Ectodermal cell (in vitro differentiated cells): ENCODE measurements at regions not wholly inside any gene's neighbourhood (a gene's known extent, or its start where the extent isn't known, plus 50 kb on each side); places are given as distances from the start of the nearest gene placed in this dataset.
A peak's percentile ranks its signal among the peaks of the same experiment; 100 is the strongest.

Source experiments
- H3K27ac ChIP-seq: 2 replicates; pipeline ENCODE4 v1.7.0; 2013; ENCODE audit warnings: mild to moderate bottlenecking, low read depth, low read length; ENCODE audit not compliant: insufficient read depth, poor library complexity, severe bottlenecking
- H3K27me3 ChIP-seq: 2 replicates; pipeline ENCODE4 v1.7.0; 2013; ENCODE audit warnings: mild to moderate bottlenecking, low read length; ENCODE audit not compliant: insufficient read depth, control insufficient read depth, poor library complexity, severe bottlenecking
- H3K36me3 ChIP-seq: one replicate; pipeline ENCODE4 v1.7.0; 2013; ENCODE audit warnings: low read length; ENCODE audit not compliant: control insufficient read depth, insufficient read depth
- H3K4me1 ChIP-seq: one replicate; pipeline ENCODE4 v1.7.0; 2013; ENCODE audit warnings: low read length; ENCODE audit not compliant: control insufficient read depth, insufficient read depth
- H3K4me3 ChIP-seq: 2 replicates; pipeline ENCODE4 v1.7.0; 2013; ENCODE audit warnings: low read depth, low read length, control low read depth; ENCODE audit not compliant: insufficient read depth
- H3K9me3 ChIP-seq: 2 replicates; pipeline ENCODE4 v1.7.0; 2013; ENCODE audit warnings: mild to moderate bottlenecking, low read length, moderate library complexity; ENCODE audit not compliant: control insufficient read depth
- WGBS, 2 experiments: methylation state at CpG; one replicate each; pipeline ENCODE4 v1.1.7; 2013; ENCODE audit warnings: missing lambda C conversion rate in 2 of 2; 5-methylcytosine and 5-hydroxymethylcytosine counted together

GRCh38 chr2:64196963-64197362, 52.7 kb upstream of the PELI1 start:
- WGBS, 2 experiments = 77 to 81% methylated on average over 5 of the region's 5 CpGs
- no peaks in the 10 kb centered on the region for H3K4me1 ChIP-seq
- H3K36me3 ChIP-seq = no peaks in the 10 kb centered on the region
- no peak overlapping the region for H3K4me3 ChIP-seq
- H3K9me3 ChIP-seq = no peaks in the 10 kb centered on the region
- no peaks in the 10 kb centered on the region for H3K27me3 ChIP-seq
- H3K27ac ChIP-seq = no peak overlapping the region

GRCh38 chr2:64201151-64201550, 56.9 kb upstream of the PELI1 start:
- Histone ChIP-seq H3K27ac (no peak overlapping the region), H3K36me3 (no peaks in the 10 kb centered on the region), H3K4me1 (peaks cover 11% of the 10 kb centered on the region), H3K27me3 (no peaks in the 10 kb centered on the region), H3K9me3 (no peaks in the 10 kb centered on the region), H3K4me3 (no peak overlapping the region)
- 93 to 98% methylated on average over 1 of the region's 1 CpG for WGBS, 2 experiments

- H3K36me3 ChIP-seq = no peaks in the 10 kb centered on the region
- H3K4me1 ChIP-seq = peaks cover 11% of the 10 kb centered on the region
- WGBS, 2 experiments = 96 to 98% methylated on average over 3 to 4 of the region's 4 CpGs
- no peaks in the 10 kb centered on the region for H3K27me3 ChIP-seq
- no peaks in the 10 kb centered on the region for H3K9me3 ChIP-seq
- no peak overlapping the region for H3K4me3 ChIP-seq
- no peak overlapping the region for H3K27ac ChIP-seq
Observed at GRCh38 chr2:64202206-64202845, 58.1 kb upstream of the PELI1 start.

GRCh38 chr2:64203131-64203857, 59.1 kb upstream of the PELI1 start:
- Histone ChIP-seq H3K9me3 (no peaks in the 10 kb centered on the region), H3K27me3 (no peaks in the 10 kb centered on the region), H3K27ac (no peak overlapping the region), H3K4me3 (no peak overlapping the region), H3K4me1 (peaks cover 11% of the 10 kb centered on the region), H3K36me3 (no peaks in the 10 kb centered on the region)
- WGBS, 2 experiments = 76 to 84% methylated on average over 4 of the region's 4 CpGs

- no peaks in the 10 kb centered on the region for H3K36me3 ChIP-seq
- no peaks in the 10 kb centered on the region for H3K9me3 ChIP-seq
- H3K4me3 ChIP-seq = no peak overlapping the region
- WGBS, 2 experiments = 59 to 68% methylated on average over 12 of the region's 12 CpGs
- no peaks in the 10 kb centered on the region for H3K27me3 ChIP-seq
- H3K27ac ChIP-seq = peak overlapping the region; percentile 79
- peaks cover 11% of the 10 kb centered on the region for H3K4me1 ChIP-seq
Observed at GRCh38 chr2:64203858-64204632, 59.8 kb upstream of the PELI1 start.

GRCh38 chr2:64204703-64205102, 60.5 kb upstream of the PELI1 start:
- no peak overlapping the region for H3K27ac ChIP-seq
- WGBS, 2 experiments = 91 to 94% methylated on average over 4 to 6 of the region's 6 CpGs
- H3K9me3 ChIP-seq = no peaks in the 10 kb centered on the region
- no peaks in the 10 kb centered on the region for H3K36me3 ChIP-seq
- no peak overlapping the region for H3K4me3 ChIP-seq
- H3K4me1 ChIP-seq = peaks cover 11% of the 10 kb centered on the region
- no peaks in the 10 kb centered on the region for H3K27me3 ChIP-seq

GRCh38 chr2:64205415-64205814, 61.2 kb upstream of the PELI1 start:
- no peak overlapping the region for H3K27ac ChIP-seq

GRCh38 chr2:64207573-64207972, 63.4 kb upstream of the PELI1 start:
- Histone ChIP-seq H3K4me3 (no peak overlapping the region), H3K27ac (no peak overlapping the region), H3K36me3 (no peaks in the 10 kb centered on the region), H3K9me3 (no peaks in the 10 kb centered on the region), H3K27me3 (no peaks in the 10 kb centered on the region), H3K4me1 (peaks cover 11% of the 10 kb centered on the region)
- WGBS, 2 experiments = 90 to 93% methylated on average over 1 of the region's 1 CpG

More at GRCh38 chr2:64205415-64205814, 61.2 kb upstream of the PELI1 start:
- Histone ChIP-seq H3K4me3 (no peak overlapping the region), H3K9me3 (no peaks in the 10 kb centered on the region), H3K4me1 (peaks cover 11% of the 10 kb centered on the region), H3K36me3 (no peaks in the 10 kb centered on the region), H3K27me3 (no peaks in the 10 kb centered on the region)
- 95 to 97% methylated on average over 2 of the region's 2 CpGs for WGBS, 2 experiments

GRCh38 chr2:64210816-64211215, 66.6 kb upstream of the PELI1 start:
- WGBS, 2 experiments = 91 to 92% methylated on average over 3 of the region's 3 CpGs
- Histone ChIP-seq H3K27ac (no peak overlapping the region), H3K4me3 (no peak overlapping the region)

GRCh38 chr2:64211276-64211921, 67.2 kb upstream of the PELI1 start:
- Histone ChIP-seq H3K4me1 (no peaks in the 10 kb centered on the region), H3K36me3 (no peaks in the 10 kb centered on the region), H3K9me3 (no peaks in the 10 kb centered on the region), H3K27me3 (no peaks in the 10 kb centered on the region), H3K27ac (no peak overlapping the region), H3K4me3 (no peak overlapping the region)
- WGBS, 2 experiments = 94% methylated on average over 6 of the region's 6 CpGs

More at GRCh38 chr2:64210816-64211215, 66.6 kb upstream of the PELI1 start:
- Histone ChIP-seq H3K4me1 (no peaks in the 10 kb centered on the region), H3K9me3 (no peaks in the 10 kb centered on the region), H3K36me3 (no peaks in the 10 kb centered on the region), H3K27me3 (no peaks in the 10 kb centered on the region)
